H1 (cell line): ENCODE measurements at regions not wholly inside any gene's neighbourhood (a gene's known extent, or its start where the extent isn't known, plus 50 kb on each side); places are given as distances from the start of the nearest gene placed in this dataset.
A peak's percentile ranks its signal among the peaks of the same experiment; 100 is the strongest.

Experiments used
- CTCF ChIA-PET: fragments of 300-600 bp; sonication (Branson Sonifier 250); formaldehyde crosslinking; loops from one replicate; lab custom pipeline; 2021; ENCODE audit not compliant: partially characterized antibody; lab: Charles Lee
- POLR2A ChIA-PET: fragments of 300-600 bp; sonication (Branson Sonifier 250); formaldehyde crosslinking; loops from one replicate; lab custom pipeline; 2021; ENCODE audit warnings: inconsistent platforms; ENCODE audit not compliant: partially characterized antibody; lab: Charles Lee
- DNase-seq, 2 experiments: peaks; one replicate each; pipeline versions ENCODE4 v3.0.0 to v3.0.0-alpha.2; 2010 to 2022; ENCODE audit warnings: low spot score in 2 of 2, low read depth in 1 of 2, mixed read lengths in 1 of 2
- FAIRE-seq: peaks from 2 replicates; lab custom pipeline; 2011; peaks lifted over from hg19 to GRCh38; lab: Jason Lieb, UNC
- H2AFZ ChIP-seq: 2 replicates; pipeline ENCODE4 v1.8.1; 2012; ENCODE audit warnings: low read length, inconsistent platforms
- H2AK5ac ChIP-seq: 2 replicates; pipeline ENCODE4 v1.6.1; 2013; ENCODE audit warnings: low read depth, low read length
- H2BK120ac ChIP-seq: replicated peaks from 2 replicates; pipeline ENCODE3; 2013; ENCODE audit warnings: low read depth, low read length, inconsistent platforms
- H2BK12ac ChIP-seq: 2 replicates; pipeline ENCODE4 v1.6.1; 2013; ENCODE audit warnings: low read depth, low read length
- H2BK15ac ChIP-seq: 2 replicates; pipeline ENCODE4 v1.6.1; 2013; ENCODE audit warnings: low read length
- H2BK20ac ChIP-seq: 2 replicates; pipeline ENCODE4 v1.6.1; 2013; ENCODE audit warnings: low read length
- H2BK5ac ChIP-seq: 2 replicates; pipeline ENCODE4 v1.6.1; 2013; ENCODE audit warnings: low read depth, low read length
- H3K14ac ChIP-seq: 2 replicates; pipeline ENCODE4 v1.6.1; 2013; ENCODE audit warnings: inconsistent platforms; ENCODE audit not compliant: insufficient read length
- H3K18ac ChIP-seq: 2 replicates; pipeline ENCODE4 v1.6.1; 2013; ENCODE audit warnings: low read length; ENCODE audit errors: extremely low read depth
- H3K23ac ChIP-seq: 2 replicates; pipeline ENCODE4 v1.6.1; 2013; ENCODE audit warnings: inconsistent platforms; ENCODE audit not compliant: insufficient read length
- H3K23me2 ChIP-seq: 2 replicates; pipeline ENCODE4 v1.6.1; 2013; ENCODE audit warnings: low read depth, low read length
- H3K27ac ChIP-seq: 2 replicates; pipeline ENCODE4 v1.6.1; 2011; ENCODE audit warnings: low read depth, low read length, inconsistent platforms
- H3K27me3 ChIP-seq, 4 experiments: replicated peaks in 1 of 4; 1 replicate in 1 of 4; 2 replicates in 3 of 4; pipeline versions ENCODE4 v1.6.1 to v1.8.1; 2011 to 2013; ENCODE audit warnings: low read length in 3 of 4, mild to moderate bottlenecking in 3 of 4, inconsistent platforms in 2 of 4, mixed read lengths in 2 of 4, moderate library complexity in 1 of 4; ENCODE audit not compliant: control insufficient read depth in 3 of 4, insufficient read depth in 3 of 4; ENCODE audit errors: extremely low read depth in 1 of 4
- H3K36me3 ChIP-seq, 4 experiments: 2 replicates each; pipeline versions ENCODE4 v1.6.1 to v1.8.1; 2011 to 2013; ENCODE audit warnings: mild to moderate bottlenecking in 4 of 4, low read length in 3 of 4, moderate library complexity in 2 of 4, control low read depth in 1 of 4, inconsistent platforms in 1 of 4; ENCODE audit not compliant: insufficient read depth in 4 of 4, control insufficient read depth in 2 of 4
- H3K4ac ChIP-seq: replicated peaks from 2 replicates; pipeline ENCODE3; 2013; ENCODE audit warnings: low read length, low read depth, mixed read lengths, inconsistent platforms; ENCODE audit not compliant: insufficient read length
- H3K4me1 ChIP-seq, 4 experiments: replicated peaks in 1 of 4; 1 replicate in 1 of 4; 2 replicates in 3 of 4; pipeline versions ENCODE4 v1.6.1 to v1.8.1; 2011 to 2013; ENCODE audit warnings: low read length in 3 of 4, inconsistent platforms in 2 of 4, mixed read lengths in 1 of 4; ENCODE audit not compliant: insufficient read depth in 4 of 4, control insufficient read depth in 3 of 4
- H3K4me2 ChIP-seq, 2 experiments: 2 replicates each; pipeline versions ENCODE4 v1.6.1 to v1.8.1; 2011 to 2013; ENCODE audit warnings: low read depth in 2 of 2, low read length in 2 of 2, control low read depth in 1 of 2, inconsistent platforms in 1 of 2, mild to moderate bottlenecking in 1 of 2; ENCODE audit not compliant: insufficient read depth in 1 of 2
- H3K4me3 ChIP-seq, 4 experiments: fragments of 200-600, 300-600 bp in 1 of 4; sonication (generic), shearing (Covaris generic), sonication (Bioruptor Twin) in 1 of 4; 2 replicates each; pipeline versions ENCODE4 v1.5.1 to v1.8.1; 2011 to 2016; ENCODE audit warnings: low read length in 4 of 4, low read depth in 3 of 4, control low read depth in 2 of 4, inconsistent platforms in 2 of 4, mild to moderate bottlenecking in 2 of 4, mixed read lengths in 1 of 4, moderate library complexity in 1 of 4; ENCODE audit not compliant: insufficient read depth in 2 of 4; ENCODE audit errors: extremely low read depth in 1 of 4
- H3K56ac ChIP-seq: replicated peaks from 2 replicates; pipeline ENCODE3; 2013; ENCODE audit warnings: low read depth, mild to moderate bottlenecking, mixed read lengths, low read length, inconsistent platforms; ENCODE audit not compliant: insufficient read length
- H3K79me1 ChIP-seq: 2 replicates; pipeline ENCODE4 v1.6.1; 2013; ENCODE audit warnings: low read depth, low read length, control low read depth
- H3K79me2 ChIP-seq, 2 experiments: 2 replicates each; pipeline versions ENCODE4 v1.6.1 to v1.8.1; 2012 to 2013; ENCODE audit warnings: low read length in 2 of 2, mild to moderate bottlenecking in 2 of 2, inconsistent platforms in 1 of 2; ENCODE audit not compliant: insufficient read depth in 2 of 2, control insufficient read depth in 1 of 2
- H3K9ac ChIP-seq, 4 experiments: replicated peaks in 1 of 4; 1 replicate in 1 of 4; 2 replicates in 3 of 4; pipeline versions ENCODE4 v1.6.1 to v1.8.1; 2011 to 2013; ENCODE audit warnings: low read depth in 3 of 4, low read length in 3 of 4, control low read depth in 2 of 4, mild to moderate bottlenecking in 2 of 4, moderate library complexity in 2 of 4, inconsistent platforms in 1 of 4; ENCODE audit errors: extremely low read depth in 1 of 4
- H3K9me3 ChIP-seq, 2 experiments: 2 replicates each; pipeline versions ENCODE4 v1.6.1 to v1.8.1; 2012 to 2013; ENCODE audit warnings: mild to moderate bottlenecking in 2 of 2, moderate library complexity in 2 of 2, control low read depth in 1 of 2, inconsistent platforms in 1 of 2, low read depth in 1 of 2, low read length in 1 of 2, mixed read lengths in 1 of 2; ENCODE audit not compliant: insufficient read depth in 2 of 2
- H4K20me1 ChIP-seq, 2 experiments: replicated peaks in 1 of 2; 2 replicates each; pipeline versions ENCODE3 to v1.8.1; 2011 to 2013; ENCODE audit warnings: inconsistent platforms in 2 of 2, low read length in 2 of 2, mild to moderate bottlenecking in 1 of 2; ENCODE audit not compliant: insufficient read depth in 2 of 2, control insufficient read depth in 1 of 2
- H4K5ac ChIP-seq: 2 replicates; pipeline ENCODE4 v1.6.1; 2013; ENCODE audit warnings: low read length, low read depth, mixed read lengths, inconsistent platforms; ENCODE audit not compliant: insufficient read length
- H4K8ac ChIP-seq: 2 replicates; pipeline ENCODE4 v1.8.0; 2013; ENCODE audit warnings: mild to moderate bottlenecking, moderate library complexity, low read length, inconsistent platforms; ENCODE audit not compliant: insufficient read depth; ENCODE audit errors: extremely low read depth
- H4K91ac ChIP-seq: replicated peaks from 2 replicates; pipeline ENCODE3; 2013; ENCODE audit warnings: low read length, mixed read lengths, inconsistent platforms; ENCODE audit not compliant: insufficient read length
- EP300 ChIP-seq, 2 experiments: IDR thresholded peaks; 1 replicate in 1 of 2; 2 replicates in 1 of 2; pipeline ENCODE4 v1.6.1; 2011 to 2012; ENCODE audit warnings: low read depth in 2 of 2, low read length in 2 of 2, mild to moderate bottlenecking in 2 of 2, borderline replicate concordance in 1 of 2, inconsistent platforms in 1 of 2, moderate library complexity in 1 of 2
- RAD21 ChIP-seq, 2 experiments: IDR thresholded peaks in 1 of 2; conservative IDR thresholded peaks in 1 of 2; 2 replicates each; pipeline ENCODE4 v1.6.1; 2011; ENCODE audit warnings: low read depth in 2 of 2, low read length in 2 of 2, improper control_type of control experiment in 1 of 2, inconsistent platforms in 1 of 2, mild to moderate bottlenecking in 1 of 2, moderate library complexity in 1 of 2
- WGBS, 2 experiments: shearing (Covaris generic) in 1 of 2; methylation state at CpG; one replicate each; pipeline versions ENCODE4 v1.1.6 to v1.1.7; 2013 to 2015; ENCODE audit warnings: low lambda C conversion rate in 2 of 2, mixed read lengths in 2 of 2, inconsistent platforms in 1 of 2, low coverage in 1 of 2, missing lambda C conversion rate in 1 of 2; ENCODE audit not compliant: insufficient replicate concordance in 2 of 2, insufficient coverage in 1 of 2, insufficient read length in 1 of 2; ENCODE audit errors: extremely low coverage in 1 of 2, missing lambda C conversion rate in 1 of 2; 5-methylcytosine and 5-hydroxymethylcytosine counted together
- TF ChIP-seq, protein P1 (sequence below), 3 experiments: IDR thresholded peaks; 1 replicate in 2 of 3; 2 replicates in 1 of 3; pipeline versions ENCODE4 v1.5.1 to v1.6.1; 2011; ENCODE audit warnings: low read length in 3 of 3, mild to moderate bottlenecking in 3 of 3, inconsistent platforms in 2 of 3, low read depth in 1 of 3, moderate library complexity in 1 of 3; ENCODE audit not compliant: insufficient read depth in 1 of 3; ENCODE audit errors: control extremely low read depth in 1 of 3

DNA sequence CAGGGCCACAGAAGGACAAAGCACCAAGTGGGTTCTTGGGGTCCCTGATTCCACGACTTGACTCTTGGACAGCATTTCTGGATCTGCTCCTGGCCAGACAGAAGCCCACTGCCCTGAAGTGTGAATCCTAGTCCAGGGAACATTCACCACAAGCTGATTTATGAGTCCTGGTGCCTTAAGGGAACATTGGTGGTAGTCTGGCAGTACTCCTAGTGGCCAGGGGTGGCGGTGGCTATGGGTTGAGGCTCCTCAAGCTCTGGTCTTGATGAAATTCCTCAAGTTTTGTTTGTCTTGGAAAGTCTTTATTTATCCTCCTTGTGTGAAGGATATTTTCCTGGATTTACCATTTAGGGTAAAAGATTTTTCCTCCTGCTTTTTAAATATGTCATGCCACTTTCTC is 307.5 kb downstream of the PYDC2 start:
- H3K9ac ChIP-seq = no peak overlapping the region
- H4K20me1 ChIP-seq = no peaks in the 10 kb centered on the region
- H3K9me3 ChIP-seq = no peaks in the 10 kb centered on the region
- H3K36me3 ChIP-seq = no peaks in the 10 kb centered on the region
- H3K56ac ChIP-seq = no peak overlapping the region
- no peak overlapping the region for H3K4me2 ChIP-seq
- no peak overlapping the region for H3K14ac ChIP-seq
- no peak overlapping the region for H2BK12ac ChIP-seq
- no peaks in the 10 kb centered on the region for H3K79me2 ChIP-seq
- H2AK5ac ChIP-seq = no peak overlapping the region
- no peak overlapping the region for H4K8ac ChIP-seq
- H3K18ac ChIP-seq = no peak overlapping the region
- no peak overlapping the region for H2BK120ac ChIP-seq
- H4K5ac ChIP-seq = no peak overlapping the region
- 97% methylated on average over 2 of the region's 2 CpGs; no CpG with 5 or more reads in 1 of the 2 experiments for WGBS, 2 experiments
- H3K4me1 ChIP-seq = 0 out of 7 replicates have a peak, but pooled peaks cover 0 to 2% (median 0%) of the 10 kb centered on the region in 4 experiments
- H2AFZ ChIP-seq = no peak overlapping the region
- FAIRE-seq (no peak), DNase-seq (no peak)
- no peak overlapping the region for H2BK20ac ChIP-seq
- H2BK5ac ChIP-seq = no peak overlapping the region
- H4K91ac ChIP-seq = no peak overlapping the region
- no peaks in the 10 kb centered on the region; the same call in 1 of the 2 replicates for H3K23me2 ChIP-seq
- CTCF ChIA-PET = interaction anchor here (0.9 to 1.1 kb wide), 2 partner anchors 20 to 50 kb away, joined by 3 read pairs; no protein-coding TSS in a partner anchor
- no peak overlapping the region for H3K23ac ChIP-seq
- H2BK15ac ChIP-seq = no peak overlapping the region
- TF ChIP-seq RAD21 (IDR thresholded peaks at IDR 0.05 in 1 of 2, conservative IDR thresholded peaks at IDR 0.05 in 1 of 2; ENCODE audit: low read depth in 2 of 2, low read length in 2 of 2) (peak; percentile 16 to 41; a peak in 3 of 4 replicates), EP300 (IDR thresholded peaks at IDR 0.05; ENCODE audit: borderline replicate concordance in 1 of 2, low read depth in 2 of 2, low read length in 2 of 2) (no peak)
- TF ChIP-seq, protein P1, sequence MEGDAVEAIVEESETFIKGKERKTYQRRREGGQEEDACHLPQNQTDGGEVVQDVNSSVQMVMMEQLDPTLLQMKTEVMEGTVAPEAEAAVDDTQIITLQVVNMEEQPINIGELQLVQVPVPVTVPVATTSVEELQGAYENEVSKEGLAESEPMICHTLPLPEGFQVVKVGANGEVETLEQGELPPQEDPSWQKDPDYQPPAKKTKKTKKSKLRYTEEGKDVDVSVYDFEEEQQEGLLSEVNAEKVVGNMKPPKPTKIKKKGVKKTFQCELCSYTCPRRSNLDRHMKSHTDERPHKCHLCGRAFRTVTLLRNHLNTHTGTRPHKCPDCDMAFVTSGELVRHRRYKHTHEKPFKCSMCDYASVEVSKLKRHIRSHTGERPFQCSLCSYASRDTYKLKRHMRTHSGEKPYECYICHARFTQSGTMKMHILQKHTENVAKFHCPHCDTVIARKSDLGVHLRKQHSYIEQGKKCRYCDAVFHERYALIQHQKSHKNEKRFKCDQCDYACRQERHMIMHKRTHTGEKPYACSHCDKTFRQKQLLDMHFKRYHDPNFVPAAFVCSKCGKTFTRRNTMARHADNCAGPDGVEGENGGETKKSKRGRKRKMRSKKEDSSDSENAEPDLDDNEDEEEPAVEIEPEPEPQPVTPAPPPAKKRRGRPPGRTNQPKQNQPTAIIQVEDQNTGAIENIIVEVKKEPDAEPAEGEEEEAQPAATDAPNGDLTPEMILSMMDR (IDR thresholded peaks at IDR 0.05; ENCODE audit: control extremely low read depth in 1 of 3, insufficient read depth in 1 of 3, low read depth in 1 of 3, low read length in 3 of 3) = peak; percentile 37 to 57 (median 51)
- POLR2A ChIA-PET = interaction anchor here (0.6 kb wide), 1 partner anchor 417 kb away, joined by 3 read pairs; no protein-coding TSS in a partner anchor
- H3K27ac ChIP-seq = no peak overlapping the region
- H3K4ac ChIP-seq = no peak overlapping the region
- no peaks in the 10 kb centered on the region for H3K27me3 ChIP-seq
- H3K4me3 ChIP-seq = no peak overlapping the region
- no peaks in the 10 kb centered on the region for H3K79me1 ChIP-seq
